ENCODE measurements at regions not wholly inside any gene's neighbourhood (a gene's known extent, or its start where the extent isn't known, plus 50 kb on each side); places are given as distances from the start of the nearest gene placed in this dataset.

DNA sequence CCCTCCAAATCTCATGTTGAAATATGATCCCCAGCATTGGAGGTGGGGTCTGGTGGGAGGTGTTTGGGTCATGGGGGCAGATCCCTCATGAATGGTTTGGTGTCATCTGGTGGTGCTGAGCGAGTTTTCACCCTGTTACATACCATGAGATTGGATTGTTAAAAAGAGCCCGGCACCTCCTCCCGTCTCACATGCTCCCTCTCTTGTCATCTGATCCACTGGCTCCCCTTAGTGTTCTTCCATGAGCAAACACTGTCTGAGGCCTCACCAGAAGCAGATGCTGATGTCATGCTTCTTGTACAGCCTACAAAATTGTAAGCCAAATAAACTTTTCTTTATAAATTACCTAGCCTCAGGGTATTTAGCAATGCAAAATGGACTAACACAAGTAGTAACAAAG is 405.0 kb upstream of the SLC39A10 start:
- TF ChIP-seq, protein P1, sequence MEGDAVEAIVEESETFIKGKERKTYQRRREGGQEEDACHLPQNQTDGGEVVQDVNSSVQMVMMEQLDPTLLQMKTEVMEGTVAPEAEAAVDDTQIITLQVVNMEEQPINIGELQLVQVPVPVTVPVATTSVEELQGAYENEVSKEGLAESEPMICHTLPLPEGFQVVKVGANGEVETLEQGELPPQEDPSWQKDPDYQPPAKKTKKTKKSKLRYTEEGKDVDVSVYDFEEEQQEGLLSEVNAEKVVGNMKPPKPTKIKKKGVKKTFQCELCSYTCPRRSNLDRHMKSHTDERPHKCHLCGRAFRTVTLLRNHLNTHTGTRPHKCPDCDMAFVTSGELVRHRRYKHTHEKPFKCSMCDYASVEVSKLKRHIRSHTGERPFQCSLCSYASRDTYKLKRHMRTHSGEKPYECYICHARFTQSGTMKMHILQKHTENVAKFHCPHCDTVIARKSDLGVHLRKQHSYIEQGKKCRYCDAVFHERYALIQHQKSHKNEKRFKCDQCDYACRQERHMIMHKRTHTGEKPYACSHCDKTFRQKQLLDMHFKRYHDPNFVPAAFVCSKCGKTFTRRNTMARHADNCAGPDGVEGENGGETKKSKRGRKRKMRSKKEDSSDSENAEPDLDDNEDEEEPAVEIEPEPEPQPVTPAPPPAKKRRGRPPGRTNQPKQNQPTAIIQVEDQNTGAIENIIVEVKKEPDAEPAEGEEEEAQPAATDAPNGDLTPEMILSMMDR (IDR thresholded peaks at IDR 0.05; ENCODE audit: poor library complexity), result no peak
- TF ChIP-seq EZH2 (IDR thresholded peaks at IDR 0.05; ENCODE audit: borderline replicate concordance), result no peak
- no peak for TF ChIP-seq EZH2phosphoT487 (IDR thresholded peaks at IDR 0.05; ENCODE audit: low read depth, severe bottlenecking, unreplicated experiment)

Data from hepatocyte (in vitro differentiated cells).